ENCODE measurements at regions not wholly inside any gene's neighbourhood (a gene's known extent, or its start where the extent isn't known, plus 50 kb on each side); places are given as distances from the start of the nearest gene placed in this dataset.
A peak's percentile ranks its signal among the peaks of the same experiment; 100 is the strongest.
"Not testable (repeated sequence)": the region's sequence is repeated elsewhere in the genome, so short reads cannot be mapped to it uniquely, and the experiment has no call there.

- DNase-seq, result no peak
Measured at GRCh38 chr10:53528974-53529373, 756.4 kb upstream of the MBL2 start.

- DNase-seq, result no peak
Measured at GRCh38 chr10:53521046-53521445, 748.5 kb upstream of the MBL2 start.

- DNase-seq, result no peak
Measured at GRCh38 chr10:53508197-53508596, 735.6 kb upstream of the MBL2 start.

GRCh38 chr10:53504492-53504891 lies 731.9 kb upstream of the MBL2 start:
- DNase-seq, result not testable (repeated sequence)

- peak; percentile 7 for DNase-seq
Measured at GRCh38 chr10:53491774-53492173, 719.2 kb upstream of the MBL2 start.

DNA sequence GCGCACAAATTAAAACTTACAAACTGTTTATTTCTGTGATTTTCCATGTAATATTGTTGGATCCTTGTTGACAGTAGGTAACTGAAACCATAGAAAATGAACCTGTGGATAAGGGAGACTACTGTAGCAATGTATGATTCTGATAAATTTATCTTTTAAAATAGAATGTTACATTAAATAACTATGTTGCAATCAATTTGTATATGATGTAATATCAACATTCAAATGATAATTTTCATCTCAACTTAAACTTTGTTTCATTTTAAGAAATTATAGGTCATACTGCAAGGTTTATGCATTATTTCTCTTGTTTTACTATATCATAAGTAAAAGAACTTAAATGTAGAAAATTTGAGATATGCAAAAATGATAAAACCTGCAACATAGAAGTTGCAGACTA lies 718.0 kb upstream of the MBL2 start:
- DNase-seq, result no peak

DNA sequence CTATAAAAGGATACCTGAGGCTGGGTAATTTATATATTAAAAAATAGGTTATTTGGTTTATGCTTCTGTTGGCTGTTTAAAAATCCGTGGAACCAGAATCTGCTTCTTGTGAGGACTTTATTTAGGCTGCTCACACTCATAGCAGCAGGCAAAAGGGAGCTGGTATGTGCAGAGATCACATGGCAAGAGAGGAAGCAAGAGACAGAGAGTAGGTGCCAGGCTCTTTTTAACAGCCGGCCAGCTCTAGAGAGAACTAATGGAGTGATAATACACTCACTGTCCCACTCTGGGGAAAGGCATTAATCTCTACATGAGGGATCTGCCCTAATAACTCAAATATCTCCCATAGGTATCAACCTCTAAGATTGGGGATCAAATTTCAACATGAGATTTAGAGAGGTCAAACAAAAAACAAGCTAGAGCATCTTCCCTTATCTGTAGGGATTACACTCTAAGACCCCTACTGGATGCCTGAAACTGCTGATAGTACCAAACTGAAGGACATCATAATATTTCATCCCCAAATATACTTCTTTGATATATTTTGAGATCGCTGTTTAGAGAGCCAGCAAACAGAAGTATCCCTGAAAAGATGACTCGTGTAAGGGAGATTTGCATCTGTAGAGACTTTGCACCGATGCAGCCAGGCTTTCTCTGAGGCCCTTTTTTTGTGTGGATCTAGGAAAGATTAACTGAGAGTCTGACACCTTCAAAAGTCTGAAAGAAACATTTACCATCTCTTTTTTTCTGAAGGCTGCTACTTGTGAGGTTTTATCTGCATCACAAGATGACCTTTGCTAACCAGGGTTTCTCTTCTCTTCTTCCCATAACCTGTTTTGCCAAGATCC lies 717.0 kb upstream of the MBL2 start:
- no peak for DNase-seq

DNA sequence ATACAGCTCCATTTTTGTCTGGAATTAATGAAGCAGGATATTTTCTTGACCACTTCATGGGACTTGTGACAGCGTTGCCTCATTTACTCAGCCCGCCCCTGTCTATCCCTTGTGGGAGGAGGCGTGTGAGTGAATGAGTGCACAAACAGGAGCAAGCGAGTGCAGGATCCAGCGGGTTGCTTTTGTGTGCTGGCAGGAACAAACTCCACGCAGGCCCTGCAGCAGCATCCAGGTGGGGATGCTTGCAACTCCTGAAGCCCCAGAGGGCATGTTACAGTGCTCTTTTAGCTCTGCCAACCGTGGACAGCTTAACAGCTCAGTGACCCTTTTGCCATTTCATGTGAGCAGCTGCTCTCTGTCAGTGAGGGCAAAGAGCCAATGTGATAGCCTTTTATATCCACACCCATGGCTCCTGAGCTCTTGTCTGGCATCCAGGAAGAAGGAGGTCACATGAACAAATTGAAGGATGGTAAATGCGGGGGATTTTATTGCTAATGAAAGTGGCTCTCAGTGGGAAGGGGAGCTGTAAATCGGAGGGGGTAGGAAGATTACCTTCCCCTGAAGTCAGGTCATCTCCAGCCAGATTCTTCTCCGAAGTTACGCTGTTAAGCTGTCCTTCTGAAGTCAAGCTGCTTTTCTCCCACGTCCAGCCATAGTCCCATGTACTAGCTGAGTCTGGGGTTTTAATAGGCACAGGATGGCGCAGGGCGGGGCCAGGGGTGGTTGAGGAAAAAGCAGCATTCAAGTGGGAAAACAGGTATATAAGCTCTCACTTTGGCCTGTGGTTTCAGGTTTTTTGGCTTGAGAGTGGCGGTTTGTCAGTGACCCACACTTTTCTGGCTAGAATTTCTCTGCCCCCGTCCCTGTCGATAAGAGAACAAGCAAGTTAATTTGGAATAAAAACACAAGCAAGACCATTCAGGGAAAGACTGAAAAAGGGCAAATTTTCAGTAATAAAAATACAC lies 714.7 kb upstream of the MBL2 start:
- no peak for DNase-seq

- DNase-seq, result not testable (repeated sequence)
Measured at GRCh38 chr10:53485422-53485821, 712.8 kb upstream of the MBL2 start.

GRCh38 chr10:53479365-53479764 lies 706.8 kb upstream of the MBL2 start:
- no peak for DNase-seq

GRCh38 chr10:53477313-53477675 lies 704.7 kb upstream of the MBL2 start:
- no peak for DNase-seq

DNA sequence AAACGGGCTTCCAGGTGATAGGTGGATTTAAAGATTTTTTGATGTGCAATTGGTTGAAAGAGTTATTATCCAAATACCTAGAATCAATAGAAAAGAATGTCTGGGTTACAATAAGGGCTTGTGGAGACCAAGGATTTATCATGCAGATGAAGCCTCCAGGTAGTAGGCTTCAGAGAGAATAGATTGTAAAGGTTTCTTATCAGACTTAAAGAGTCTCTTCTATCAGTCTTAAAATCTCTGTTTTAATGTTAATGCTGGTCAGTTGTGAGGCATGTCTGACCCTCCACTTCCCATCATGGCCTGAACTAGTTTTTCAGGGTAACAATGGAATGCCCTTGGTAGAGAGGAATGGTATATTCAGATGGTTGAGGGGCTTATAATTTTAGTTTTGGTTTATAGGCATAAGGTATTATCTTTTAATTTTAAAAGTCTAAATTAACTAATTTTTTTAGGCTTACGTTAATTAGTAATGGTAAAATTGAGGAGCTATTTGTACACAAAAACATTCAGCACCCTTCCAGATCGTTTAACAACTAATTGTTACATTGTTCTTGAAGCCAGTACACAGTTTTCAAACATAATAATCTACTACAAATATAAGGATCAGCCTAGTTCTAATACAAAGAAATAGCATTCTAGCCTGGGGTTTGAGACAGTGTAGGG lies 704.2 kb upstream of the MBL2 start:
- no peak for DNase-seq

GRCh38 chr10:53469383-53469782 lies 696.8 kb upstream of the MBL2 start:
- DNase-seq, result no peak

GRCh38 chr10:53463539-53463938 lies 691.0 kb upstream of the MBL2 start:
- no peak for DNase-seq

- DNase-seq, result no peak
Measured at GRCh38 chr10:53458007-53458406, 685.4 kb upstream of the MBL2 start.

DNA sequence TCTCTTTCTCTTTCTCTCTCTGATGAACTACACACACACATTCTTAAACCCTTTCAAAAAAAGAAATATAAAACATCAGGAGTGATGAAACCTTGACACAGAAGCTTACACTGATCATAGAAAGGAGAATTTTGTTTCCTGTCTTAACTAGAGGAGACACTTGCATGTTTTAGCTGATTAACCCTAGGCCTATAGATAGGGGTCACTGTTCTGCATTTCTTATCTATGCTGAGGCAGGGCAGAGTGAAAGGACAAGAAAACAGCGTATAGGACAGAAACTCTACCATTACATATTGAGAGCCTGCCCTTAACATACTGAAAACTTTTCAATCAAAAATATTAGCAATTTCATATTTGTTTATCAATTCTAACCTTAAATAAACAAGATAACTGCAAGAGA lies 680.6 kb upstream of the MBL2 start:
- no peak for DNase-seq

DNA sequence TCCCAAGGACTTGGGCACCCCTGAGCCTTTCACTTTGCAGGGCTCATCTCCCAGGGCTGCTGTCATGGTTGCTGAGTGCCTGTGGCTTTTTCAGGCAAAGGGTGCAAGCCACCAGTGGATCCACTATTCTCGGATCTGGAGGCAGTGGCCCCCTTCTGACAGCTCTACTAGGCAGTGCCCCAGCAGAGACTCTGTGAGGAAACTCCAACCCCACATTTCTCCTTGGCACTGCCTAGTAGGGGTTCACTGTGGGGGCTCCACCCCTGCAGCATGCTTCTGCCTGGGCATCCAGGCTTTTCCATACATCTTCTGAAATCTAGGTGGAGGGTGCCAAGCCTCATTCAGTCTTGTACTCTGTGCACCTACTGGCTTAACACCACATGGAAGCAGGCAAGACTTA lies 675.0 kb upstream of the MBL2 start:
- no peak for DNase-seq

DNA sequence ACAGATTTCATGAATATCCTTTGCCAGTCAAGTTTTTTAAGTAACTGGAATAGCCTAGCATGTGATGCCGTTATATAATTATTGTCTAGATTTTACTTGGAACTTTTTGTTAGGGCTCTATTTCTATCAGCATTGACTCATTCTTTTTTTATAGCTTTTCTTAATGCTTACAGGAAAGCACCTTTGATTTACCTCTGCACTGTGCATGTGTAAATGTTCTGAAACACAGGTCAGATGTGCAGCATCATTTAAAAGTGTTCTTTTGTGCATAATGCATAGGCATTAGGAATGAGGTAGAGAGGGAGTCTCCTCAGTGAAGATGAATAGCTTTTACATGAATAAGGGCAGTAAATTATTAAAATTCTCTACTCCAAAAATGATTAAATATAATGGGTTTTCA lies 669.3 kb upstream of the MBL2 start:
- no peak for DNase-seq

GRCh38 chr10:53440601-53441000 lies 668.0 kb upstream of the MBL2 start:
- DNase-seq, result no peak

- DNase-seq, result not testable (repeated sequence)
Measured at GRCh38 chr10:53439075-53439474, 666.5 kb upstream of the MBL2 start.

GRCh38 chr10:53434413-53434812 lies 661.8 kb upstream of the MBL2 start:
- DNase-seq, result no peak

DNA sequence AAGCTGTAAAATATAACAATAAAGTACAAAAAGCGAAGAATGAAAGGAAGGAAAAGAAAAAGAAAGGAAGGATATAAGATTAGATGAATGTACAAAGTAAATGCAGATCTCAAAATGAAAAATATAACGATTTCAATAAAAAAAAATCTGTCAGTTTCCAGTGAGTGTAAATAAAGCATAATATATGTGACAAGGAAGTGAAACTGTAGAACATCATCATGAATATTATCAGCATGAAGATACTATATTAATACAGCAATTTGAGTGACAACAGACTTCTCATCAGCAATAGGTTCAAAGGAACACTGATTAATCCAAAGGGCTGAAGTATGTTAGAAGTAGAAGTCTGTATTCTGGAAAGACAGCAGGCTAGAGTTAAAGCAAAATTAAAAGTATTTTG lies 659.5 kb upstream of the MBL2 start:
- DNase-seq, result no peak

DNA sequence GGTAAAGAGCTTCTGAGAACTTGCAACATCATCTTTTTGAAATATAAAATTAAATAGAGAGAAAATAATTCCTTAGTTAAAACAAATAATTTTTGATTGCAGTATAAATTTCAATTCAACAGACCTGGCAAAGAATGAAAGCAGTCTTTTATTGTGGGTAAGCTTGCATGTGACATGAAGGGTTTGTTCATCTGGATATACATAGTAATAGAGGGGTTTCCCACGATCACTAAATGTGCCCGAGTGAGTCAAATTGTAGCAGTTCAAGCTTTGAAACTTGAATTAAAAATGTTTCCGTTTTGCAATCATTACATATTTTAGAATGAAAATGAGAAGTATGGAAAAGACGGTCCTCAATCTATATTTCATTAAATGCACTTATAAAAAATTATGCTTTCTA lies 658.4 kb upstream of the MBL2 start:
- DNase-seq, result no peak
